H1 (cell line): ENCODE measurements at regions not wholly inside any gene's neighbourhood (a gene's known extent, or its start where the extent isn't known, plus 50 kb on each side); places are given as distances from the start of the nearest gene placed in this dataset.

Experiments
- CBX5 ChIP-seq: fragments of 300-800, 300-1000 bp; sonication (generic); IDR thresholded peaks from 2 replicates; pipeline ENCODE4 v1.7.1; 2016; ENCODE audit warnings: antibody characterized with exemption, low read length, low read depth
- CEBPB ChIP-seq: IDR thresholded peaks from 2 replicates; pipeline ENCODE4 v1.6.1; 2012; ENCODE audit warnings: low read depth, low read length
- CTCF ChIP-seq, 3 experiments: IDR thresholded peaks; 1 replicate in 2 of 3; 2 replicates in 1 of 3; pipeline versions ENCODE4 v1.5.1 to v1.6.1; 2011; ENCODE audit warnings: low read length in 3 of 3, mild to moderate bottlenecking in 3 of 3, inconsistent platforms in 2 of 3, low read depth in 1 of 3, moderate library complexity in 1 of 3; ENCODE audit not compliant: insufficient read depth in 1 of 3; ENCODE audit errors: control extremely low read depth in 1 of 3
- FOSL1 ChIP-seq: IDR thresholded peaks from 2 replicates; pipeline ENCODE4 v1.6.1; 2011; ENCODE audit warnings: mild to moderate bottlenecking, low read depth, low read length, moderate library complexity; ENCODE audit not compliant: insufficient read depth
- POLR2AphosphoS5 ChIP-seq: IDR thresholded peaks from 2 replicates; pipeline ENCODE4 v1.6.1; 2011; ENCODE audit warnings: low read depth, low read length
- RXRA ChIP-seq: IDR thresholded peaks from 2 replicates; pipeline ENCODE4 v1.6.1; 2011; ENCODE audit warnings: low read depth, mild to moderate bottlenecking, low read length, moderate library complexity; ENCODE audit not compliant: insufficient read depth
- ZNF274 ChIP-seq: IDR thresholded peaks from 2 replicates; pipeline ENCODE4 v1.7.0; 2012; ENCODE audit warnings: low read length, borderline replicate concordance; ENCODE audit errors: extremely low read depth
- TF ChIP-seq, protein P1 (sequence below): IDR thresholded peaks from 2 replicates; pipeline ENCODE4 v1.6.1; 2012; ENCODE audit warnings: inconsistent platforms
- TF ChIP-seq, protein P2 (sequence below): fragments of 300-600 bp; sonication (generic); IDR thresholded peaks from 2 replicates; pipeline ENCODE4 v1.7.1; 2012; ENCODE audit warnings: low read length, moderate library complexity, mild to moderate bottlenecking, inconsistent platforms; ENCODE audit not compliant: insufficient replicate concordance

GRCh38 chr13:80196756-80197155, 144.2 kb downstream of the SPRY2 start:
- no peak for TF ChIP-seq ZNF274
- TF ChIP-seq, protein P1, sequence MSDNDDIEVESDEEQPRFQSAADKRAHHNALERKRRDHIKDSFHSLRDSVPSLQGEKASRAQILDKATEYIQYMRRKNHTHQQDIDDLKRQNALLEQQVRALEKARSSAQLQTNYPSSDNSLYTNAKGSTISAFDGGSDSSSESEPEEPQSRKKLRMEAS = no peak
- TF ChIP-seq CEBPB = no peak
- no peak for TF ChIP-seq CBX5
- TF ChIP-seq RXRA = no peak
- TF ChIP-seq, protein P2, sequence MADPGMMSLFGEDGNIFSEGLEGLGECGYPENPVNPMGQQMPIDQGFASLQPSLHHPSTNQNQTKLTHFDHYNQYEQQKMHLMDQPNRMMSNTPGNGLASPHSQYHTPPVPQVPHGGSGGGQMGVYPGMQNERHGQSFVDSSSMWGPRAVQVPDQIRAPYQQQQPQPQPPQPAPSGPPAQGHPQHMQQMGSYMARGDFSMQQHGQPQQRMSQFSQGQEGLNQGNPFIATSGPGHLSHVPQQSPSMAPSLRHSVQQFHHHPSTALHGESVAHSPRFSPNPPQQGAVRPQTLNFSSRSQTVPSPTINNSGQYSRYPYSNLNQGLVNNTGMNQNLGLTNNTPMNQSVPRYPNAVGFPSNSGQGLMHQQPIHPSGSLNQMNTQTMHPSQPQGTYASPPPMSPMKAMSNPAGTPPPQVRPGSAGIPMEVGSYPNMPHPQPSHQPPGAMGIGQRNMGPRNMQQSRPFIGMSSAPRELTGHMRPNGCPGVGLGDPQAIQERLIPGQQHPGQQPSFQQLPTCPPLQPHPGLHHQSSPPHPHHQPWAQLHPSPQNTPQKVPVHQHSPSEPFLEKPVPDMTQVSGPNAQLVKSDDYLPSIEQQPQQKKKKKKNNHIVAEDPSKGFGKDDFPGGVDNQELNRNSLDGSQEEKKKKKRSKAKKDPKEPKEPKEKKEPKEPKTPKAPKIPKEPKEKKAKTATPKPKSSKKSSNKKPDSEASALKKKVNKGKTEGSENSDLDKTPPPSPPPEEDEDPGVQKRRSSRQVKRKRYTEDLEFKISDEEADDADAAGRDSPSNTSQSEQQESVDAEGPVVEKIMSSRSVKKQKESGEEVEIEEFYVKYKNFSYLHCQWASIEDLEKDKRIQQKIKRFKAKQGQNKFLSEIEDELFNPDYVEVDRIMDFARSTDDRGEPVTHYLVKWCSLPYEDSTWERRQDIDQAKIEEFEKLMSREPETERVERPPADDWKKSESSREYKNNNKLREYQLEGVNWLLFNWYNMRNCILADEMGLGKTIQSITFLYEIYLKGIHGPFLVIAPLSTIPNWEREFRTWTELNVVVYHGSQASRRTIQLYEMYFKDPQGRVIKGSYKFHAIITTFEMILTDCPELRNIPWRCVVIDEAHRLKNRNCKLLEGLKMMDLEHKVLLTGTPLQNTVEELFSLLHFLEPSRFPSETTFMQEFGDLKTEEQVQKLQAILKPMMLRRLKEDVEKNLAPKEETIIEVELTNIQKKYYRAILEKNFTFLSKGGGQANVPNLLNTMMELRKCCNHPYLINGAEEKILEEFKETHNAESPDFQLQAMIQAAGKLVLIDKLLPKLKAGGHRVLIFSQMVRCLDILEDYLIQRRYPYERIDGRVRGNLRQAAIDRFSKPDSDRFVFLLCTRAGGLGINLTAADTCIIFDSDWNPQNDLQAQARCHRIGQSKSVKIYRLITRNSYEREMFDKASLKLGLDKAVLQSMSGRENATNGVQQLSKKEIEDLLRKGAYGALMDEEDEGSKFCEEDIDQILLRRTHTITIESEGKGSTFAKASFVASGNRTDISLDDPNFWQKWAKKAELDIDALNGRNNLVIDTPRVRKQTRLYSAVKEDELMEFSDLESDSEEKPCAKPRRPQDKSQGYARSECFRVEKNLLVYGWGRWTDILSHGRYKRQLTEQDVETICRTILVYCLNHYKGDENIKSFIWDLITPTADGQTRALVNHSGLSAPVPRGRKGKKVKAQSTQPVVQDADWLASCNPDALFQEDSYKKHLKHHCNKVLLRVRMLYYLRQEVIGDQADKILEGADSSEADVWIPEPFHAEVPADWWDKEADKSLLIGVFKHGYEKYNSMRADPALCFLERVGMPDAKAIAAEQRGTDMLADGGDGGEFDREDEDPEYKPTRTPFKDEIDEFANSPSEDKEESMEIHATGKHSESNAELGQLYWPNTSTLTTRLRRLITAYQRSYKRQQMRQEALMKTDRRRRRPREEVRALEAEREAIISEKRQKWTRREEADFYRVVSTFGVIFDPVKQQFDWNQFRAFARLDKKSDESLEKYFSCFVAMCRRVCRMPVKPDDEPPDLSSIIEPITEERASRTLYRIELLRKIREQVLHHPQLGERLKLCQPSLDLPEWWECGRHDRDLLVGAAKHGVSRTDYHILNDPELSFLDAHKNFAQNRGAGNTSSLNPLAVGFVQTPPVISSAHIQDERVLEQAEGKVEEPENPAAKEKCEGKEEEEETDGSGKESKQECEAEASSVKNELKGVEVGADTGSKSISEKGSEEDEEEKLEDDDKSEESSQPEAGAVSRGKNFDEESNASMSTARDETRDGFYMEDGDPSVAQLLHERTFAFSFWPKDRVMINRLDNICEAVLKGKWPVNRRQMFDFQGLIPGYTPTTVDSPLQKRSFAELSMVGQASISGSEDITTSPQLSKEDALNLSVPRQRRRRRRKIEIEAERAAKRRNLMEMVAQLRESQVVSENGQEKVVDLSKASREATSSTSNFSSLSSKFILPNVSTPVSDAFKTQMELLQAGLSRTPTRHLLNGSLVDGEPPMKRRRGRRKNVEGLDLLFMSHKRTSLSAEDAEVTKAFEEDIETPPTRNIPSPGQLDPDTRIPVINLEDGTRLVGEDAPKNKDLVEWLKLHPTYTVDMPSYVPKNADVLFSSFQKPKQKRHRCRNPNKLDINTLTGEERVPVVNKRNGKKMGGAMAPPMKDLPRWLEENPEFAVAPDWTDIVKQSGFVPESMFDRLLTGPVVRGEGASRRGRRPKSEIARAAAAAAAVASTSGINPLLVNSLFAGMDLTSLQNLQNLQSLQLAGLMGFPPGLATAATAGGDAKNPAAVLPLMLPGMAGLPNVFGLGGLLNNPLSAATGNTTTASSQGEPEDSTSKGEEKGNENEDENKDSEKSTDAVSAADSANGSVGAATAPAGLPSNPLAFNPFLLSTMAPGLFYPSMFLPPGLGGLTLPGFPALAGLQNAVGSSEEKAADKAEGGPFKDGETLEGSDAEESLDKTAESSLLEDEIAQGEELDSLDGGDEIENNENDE = no peak
- no peak for TF ChIP-seq POLR2AphosphoS5
- no peak for TF ChIP-seq CTCF (IDR thresholded peaks at IDR 0.05; ENCODE audit: control extremely low read depth in 1 of 3, insufficient read depth in 1 of 3, low read depth in 1 of 3, low read length in 3 of 3)
- no peak for TF ChIP-seq FOSL1
